ENCODE measurements at regions not wholly inside any gene's neighbourhood (a gene's known extent, or its start where the extent isn't known, plus 50 kb on each side); places are given as distances from the start of the nearest gene placed in this dataset.

DNA sequence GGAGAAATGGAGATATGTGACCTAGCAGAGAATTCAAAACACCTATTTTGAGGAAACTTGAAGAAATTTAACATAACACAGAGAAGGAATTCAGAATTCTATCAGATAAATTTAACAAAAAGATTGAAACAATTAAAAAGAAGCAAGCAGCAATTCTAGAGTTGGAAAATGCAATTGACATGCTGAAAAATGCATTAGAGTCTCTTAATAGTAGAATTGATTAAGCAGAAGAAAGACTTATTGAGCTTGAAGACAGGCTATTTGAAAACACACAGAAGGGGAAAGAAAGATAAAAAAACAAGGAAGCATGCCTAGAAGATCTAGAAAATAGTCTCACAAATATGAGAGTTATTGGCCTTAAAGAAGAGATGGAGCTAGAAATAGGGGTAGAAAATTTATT lies 87.8 kb upstream of the SLC1A1 start:
- no peak overlapping the region for H3K27ac Mint-ChIP-seq
- H3K4me3 Mint-ChIP-seq, result no peak overlapping the region
- DNase-seq (ENCODE audit: low spot score in 2 of 2, unreplicated experiment in 2 of 2), result no peak
- peaks cover 49% of the 10 kb centered on the region for H3K9me3 Mint-ChIP-seq
- H3K36me3 Mint-ChIP-seq, result peaks cover 9% of the 10 kb centered on the region
- H3K4me1 Mint-ChIP-seq, result no peaks in the 10 kb centered on the region
- TF ChIP-seq, protein P1, sequence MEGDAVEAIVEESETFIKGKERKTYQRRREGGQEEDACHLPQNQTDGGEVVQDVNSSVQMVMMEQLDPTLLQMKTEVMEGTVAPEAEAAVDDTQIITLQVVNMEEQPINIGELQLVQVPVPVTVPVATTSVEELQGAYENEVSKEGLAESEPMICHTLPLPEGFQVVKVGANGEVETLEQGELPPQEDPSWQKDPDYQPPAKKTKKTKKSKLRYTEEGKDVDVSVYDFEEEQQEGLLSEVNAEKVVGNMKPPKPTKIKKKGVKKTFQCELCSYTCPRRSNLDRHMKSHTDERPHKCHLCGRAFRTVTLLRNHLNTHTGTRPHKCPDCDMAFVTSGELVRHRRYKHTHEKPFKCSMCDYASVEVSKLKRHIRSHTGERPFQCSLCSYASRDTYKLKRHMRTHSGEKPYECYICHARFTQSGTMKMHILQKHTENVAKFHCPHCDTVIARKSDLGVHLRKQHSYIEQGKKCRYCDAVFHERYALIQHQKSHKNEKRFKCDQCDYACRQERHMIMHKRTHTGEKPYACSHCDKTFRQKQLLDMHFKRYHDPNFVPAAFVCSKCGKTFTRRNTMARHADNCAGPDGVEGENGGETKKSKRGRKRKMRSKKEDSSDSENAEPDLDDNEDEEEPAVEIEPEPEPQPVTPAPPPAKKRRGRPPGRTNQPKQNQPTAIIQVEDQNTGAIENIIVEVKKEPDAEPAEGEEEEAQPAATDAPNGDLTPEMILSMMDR (IDR thresholded peaks at IDR 0.05; ENCODE audit: unreplicated experiment), result no peak
- H3K27me3 Mint-ChIP-seq (ENCODE audit: low read depth), result no peaks in the 10 kb centered on the region

DNA sequence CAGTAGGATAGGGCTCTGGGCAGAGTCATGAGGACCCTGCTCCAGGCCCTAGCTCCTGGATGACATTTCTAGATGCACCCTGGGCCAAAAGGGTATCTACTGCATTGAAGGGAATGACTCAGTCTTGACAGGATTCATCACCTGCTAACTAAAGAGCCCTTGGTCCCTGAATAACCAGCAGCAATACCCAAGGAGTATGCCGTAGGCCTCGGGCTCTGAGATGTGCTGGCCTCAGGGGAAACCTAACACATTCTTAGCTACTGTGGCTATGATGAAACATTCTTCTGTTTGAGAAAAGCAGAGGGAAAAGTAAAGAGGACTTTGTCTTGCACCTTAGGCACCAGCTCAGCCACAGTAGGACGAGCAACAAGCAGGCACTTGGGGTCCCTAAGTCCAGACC lies 89.5 kb upstream of the SLC1A1 start:
- Mint-ChIP-seq H3K36me3 (peaks cover 6% of the 10 kb centered on the region), H3K4me3 (no peak overlapping the region), H3K27me3 (ENCODE audit: low read depth) (no peaks in the 10 kb centered on the region), H3K27ac (no peak overlapping the region), H3K4me1 (no peaks in the 10 kb centered on the region), H3K9me3 (peaks cover 34% of the 10 kb centered on the region)
- TF ChIP-seq, protein P1 (IDR thresholded peaks at IDR 0.05; ENCODE audit: unreplicated experiment), result no peak
- DNase-seq (ENCODE audit: low spot score in 2 of 2, unreplicated experiment in 2 of 2), result no peak

DNA sequence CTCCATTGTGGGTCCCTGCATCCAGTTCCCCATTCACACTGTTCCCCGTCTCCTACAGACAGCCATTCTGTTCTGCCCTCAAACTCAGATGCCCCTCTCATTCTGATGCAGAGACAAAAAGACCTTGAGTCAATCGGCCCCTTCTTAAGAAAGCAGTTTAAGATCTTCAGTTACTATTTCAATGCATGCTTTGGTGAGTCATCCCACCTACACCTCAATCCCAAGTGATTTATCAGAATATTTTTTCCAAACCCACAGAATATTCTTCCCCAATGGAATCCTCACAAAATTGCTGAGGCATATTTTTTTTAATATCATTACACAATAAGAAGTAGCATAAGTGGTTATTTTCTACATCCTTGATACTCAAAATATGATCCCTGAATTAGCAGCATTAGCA lies 92.4 kb upstream of the SLC1A1 start:
- DNase-seq (ENCODE audit: low spot score in 2 of 2, unreplicated experiment in 2 of 2), result no peak
- H3K4me3 Mint-ChIP-seq, result no peak overlapping the region
- TF ChIP-seq, protein P1 (IDR thresholded peaks at IDR 0.05; ENCODE audit: unreplicated experiment), result no peak
- no peak overlapping the region for H3K27ac Mint-ChIP-seq
- H3K36me3 Mint-ChIP-seq, result peaks cover 4% of the 10 kb centered on the region
- no peaks in the 10 kb centered on the region for H3K27me3 Mint-ChIP-seq (ENCODE audit: low read depth)
- H3K9me3 Mint-ChIP-seq, result peaks cover 11% of the 10 kb centered on the region
- no peaks in the 10 kb centered on the region for H3K4me1 Mint-ChIP-seq

DNA sequence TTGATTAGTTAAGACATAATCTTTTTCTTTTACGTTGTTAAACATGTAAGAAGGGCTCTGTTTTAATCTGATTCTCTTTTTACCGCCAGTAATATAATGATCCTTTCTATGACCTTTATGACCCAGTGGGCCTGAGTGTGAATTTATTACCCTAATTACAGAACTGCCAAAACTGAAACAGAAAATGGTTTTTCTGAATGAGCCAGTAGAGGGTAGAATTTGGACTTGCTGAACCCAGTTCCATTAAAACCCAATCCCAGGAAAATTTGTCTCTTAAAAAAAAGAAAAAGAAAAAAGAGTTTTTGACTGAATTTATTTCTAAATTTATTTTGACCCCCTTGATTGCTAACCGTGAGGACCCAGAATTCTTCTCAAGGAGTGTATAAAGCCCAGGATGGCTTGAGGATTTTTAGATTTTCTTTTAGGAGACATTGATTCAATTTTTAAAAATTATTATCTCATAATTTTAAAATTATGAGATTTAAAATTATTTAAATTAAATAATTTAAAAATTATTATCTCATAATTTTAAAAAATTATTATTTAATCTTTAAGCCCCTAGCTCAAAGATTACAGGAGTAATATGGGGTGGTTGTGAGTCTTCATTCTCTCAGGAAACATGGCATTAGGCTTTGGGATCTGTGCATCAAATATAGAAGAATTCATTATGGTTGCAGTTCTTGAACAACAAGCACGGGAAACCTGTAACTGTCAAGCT lies 94.1 kb upstream of the GLIS3 start:
- Mint-ChIP-seq H3K4me1 (no peaks in the 10 kb centered on the region), H3K27ac (no peak overlapping the region), H3K27me3 (ENCODE audit: low read depth) (peaks cover 3% of the 10 kb centered on the region), H3K9me3 (no peaks in the 10 kb centered on the region), H3K36me3 (no peaks in the 10 kb centered on the region), H3K4me3 (no peak overlapping the region)
- no peak for DNase-seq (ENCODE audit: low spot score in 2 of 2, unreplicated experiment in 2 of 2)
- TF ChIP-seq, protein P1 (IDR thresholded peaks at IDR 0.05; ENCODE audit: unreplicated experiment), result no peak

DNA sequence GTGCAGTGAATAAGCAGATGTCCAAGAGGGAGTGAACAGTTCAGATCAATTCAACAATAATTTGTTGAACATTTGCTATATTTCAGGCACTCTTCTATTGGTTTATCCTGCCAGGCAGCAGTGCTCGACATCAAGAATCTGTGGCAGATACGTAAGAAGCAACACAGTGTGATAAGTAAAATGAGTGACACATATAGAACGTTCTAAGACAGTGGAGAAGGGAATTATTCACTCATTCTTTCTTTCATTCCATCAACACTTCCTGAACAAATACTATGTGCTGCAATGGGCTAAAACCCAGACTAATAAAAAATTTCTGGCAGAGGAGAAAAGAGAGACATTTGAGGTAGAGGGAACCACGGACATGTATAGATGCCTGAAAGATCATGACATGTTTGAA lies 89.9 kb upstream of the GLIS3 start:
- Mint-ChIP-seq H3K27ac (no peak overlapping the region), H3K9me3 (no peaks in the 10 kb centered on the region), H3K27me3 (ENCODE audit: low read depth) (peaks cover 3% of the 10 kb centered on the region), H3K4me1 (no peaks in the 10 kb centered on the region), H3K36me3 (no peaks in the 10 kb centered on the region), H3K4me3 (no peak overlapping the region)
- TF ChIP-seq, protein P1 (IDR thresholded peaks at IDR 0.05; ENCODE audit: unreplicated experiment), result no peak
- DNase-seq (ENCODE audit: low spot score in 2 of 2, unreplicated experiment in 2 of 2), result no peak
